Spleen (tissue), 7 donors: ENCODE measurements at regions not wholly inside any gene's neighbourhood (a gene's known extent, or its start where the extent isn't known, plus 50 kb on each side); places are given as distances from the start of the nearest gene placed in this dataset.

Experiments used
- POLR2A ChIP-seq, 3 donors: fragments of 450-650 bp; IDR thresholded peaks; one replicate each; pipeline ENCODE4 v1.5.1; 2017; ENCODE audit warnings: antibody characterized with exemption in 3 of 3, mild to moderate bottlenecking in 1 of 3
- TF ChIP-seq, protein P1 (sequence below), 11 experiments: fragments of 200-600 bp in 7 of 11; fragments of 450-650 bp in 4 of 11; sonication (generic) in 4 of 11; IDR thresholded peaks in 8 of 11; conservative IDR thresholded peaks in 3 of 11; 1 replicate in 7 of 11; 2 replicates in 4 of 11; pipeline versions ENCODE4 v1.4.0 to v1.8.0; 2016 to 2021; ENCODE audit warnings: antibody characterized with exemption in 11 of 11, inconsistent platforms in 4 of 11, mild to moderate bottlenecking in 1 of 11
- donor health status: DM: no; HTN: no; CAD: no; lungs with moderate emphysema.
- donor health status: DM: no; HTN: no; CAD: no.
- donor health status: DM: no; HTN: no; CAD: no.

DNA sequence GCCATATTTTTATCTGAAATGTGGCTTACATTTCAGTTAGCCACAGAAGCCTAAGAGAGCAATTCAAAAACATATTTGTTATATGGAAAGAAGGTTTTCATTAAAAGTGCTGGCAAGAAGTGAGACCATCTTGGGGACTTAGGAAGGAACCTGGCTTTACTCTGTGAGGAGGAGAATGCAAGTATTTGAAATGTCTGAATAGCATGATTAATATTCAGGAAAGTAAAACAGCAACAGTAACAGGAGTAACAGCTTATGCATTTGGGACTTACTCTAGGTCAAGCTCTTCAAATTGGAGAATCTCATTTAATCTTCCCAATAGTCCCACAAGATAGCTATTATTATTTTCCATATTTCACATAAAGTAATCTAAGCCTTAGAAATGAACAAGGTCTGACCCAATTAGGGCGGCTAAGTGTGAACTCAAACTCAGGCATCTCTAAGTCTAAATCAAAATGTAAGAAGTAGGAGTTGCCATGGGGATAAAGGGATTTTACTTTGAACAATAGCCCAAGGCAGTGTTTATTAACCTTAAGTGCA is 816.5 kb downstream of the BCKDHB start:
- TF ChIP-seq POLR2A (IDR thresholded peaks at IDR 0.05), result no peak
- TF ChIP-seq, protein P1, sequence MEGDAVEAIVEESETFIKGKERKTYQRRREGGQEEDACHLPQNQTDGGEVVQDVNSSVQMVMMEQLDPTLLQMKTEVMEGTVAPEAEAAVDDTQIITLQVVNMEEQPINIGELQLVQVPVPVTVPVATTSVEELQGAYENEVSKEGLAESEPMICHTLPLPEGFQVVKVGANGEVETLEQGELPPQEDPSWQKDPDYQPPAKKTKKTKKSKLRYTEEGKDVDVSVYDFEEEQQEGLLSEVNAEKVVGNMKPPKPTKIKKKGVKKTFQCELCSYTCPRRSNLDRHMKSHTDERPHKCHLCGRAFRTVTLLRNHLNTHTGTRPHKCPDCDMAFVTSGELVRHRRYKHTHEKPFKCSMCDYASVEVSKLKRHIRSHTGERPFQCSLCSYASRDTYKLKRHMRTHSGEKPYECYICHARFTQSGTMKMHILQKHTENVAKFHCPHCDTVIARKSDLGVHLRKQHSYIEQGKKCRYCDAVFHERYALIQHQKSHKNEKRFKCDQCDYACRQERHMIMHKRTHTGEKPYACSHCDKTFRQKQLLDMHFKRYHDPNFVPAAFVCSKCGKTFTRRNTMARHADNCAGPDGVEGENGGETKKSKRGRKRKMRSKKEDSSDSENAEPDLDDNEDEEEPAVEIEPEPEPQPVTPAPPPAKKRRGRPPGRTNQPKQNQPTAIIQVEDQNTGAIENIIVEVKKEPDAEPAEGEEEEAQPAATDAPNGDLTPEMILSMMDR (IDR thresholded peaks at IDR 0.05 in 8 of 11, conservative IDR thresholded peaks at IDR 0.05 in 3 of 11), result no peak
